NCI-H128 (cell line): ENCODE measurements at regions not wholly inside any gene's neighbourhood (a gene's known extent, or its start where the extent isn't known, plus 50 kb on each side); places are given as distances from the start of the nearest gene placed in this dataset.
A peak's percentile ranks its signal among the peaks of the same experiment; 100 is the strongest.

Experiments used
- DNase-seq: peaks from one replicate; lab custom pipeline; 2025; ENCODE audit not compliant: unreplicated experiment; lab: John Stamatoyannopoulos, UW

- DNase-seq: no peak
Observed at GRCh38 chr6:39999006-39999867, 65.0 kb upstream of the MOCS1 start.

- no peak for DNase-seq
Observed at GRCh38 chr6:39998126-39998525, 63.9 kb upstream of the MOCS1 start.

- DNase-seq: peak; percentile 88
Observed at GRCh38 chr6:39997101-39997635, 62.9 kb upstream of the MOCS1 start.

GRCh38 chr6:39995633-39996032, 61.4 kb upstream of the MOCS1 start:
- DNase-seq: no peak

GRCh38 chr6:39992861-39993622, 58.8 kb upstream of the MOCS1 start:
- no peak for DNase-seq
